ENCODE measurements at regions not wholly inside any gene's neighbourhood (a gene's known extent, or its start where the extent isn't known, plus 50 kb on each side); places are given as distances from the start of the nearest gene placed in this dataset.

- no peak for TF ChIP-seq POLR2AphosphoS5 (IDR thresholded peaks at IDR 0.05; ENCODE audit: low read depth, low read length)
- TF ChIP-seq TAF1 (IDR thresholded peaks at IDR 0.05; ENCODE audit: borderline replicate concordance, low read depth, low read length) = no peak
Observed at GRCh38 chr10:84768132-84768531, 439.7 kb downstream of the CCSER2 start.

All from GM12892 (cell line).